ENCODE measurements at regions not wholly inside any gene's neighbourhood (a gene's known extent, or its start where the extent isn't known, plus 50 kb on each side); places are given as distances from the start of the nearest gene placed in this dataset.

GRCh38 chr3:117788506-117788905 lies 1078.9 kb downstream of the TUSC7 start:
- Histone ChIP-seq H3K4me3 (no peak overlapping the region), H3K4me1 (peaks cover 0 to 30% (median 6%) of the 10 kb centered on the region in 4 donors), H3K9me3 (no peaks in the 10 kb centered on the region), H3K36me3 (no peaks in the 10 kb centered on the region), H3K27me3 (no peaks in the 10 kb centered on the region), H3K27ac (no peak overlapping the region)
- no peak for TF ChIP-seq CTCF (IDR thresholded peaks at IDR 0.05)
- no peak for DNase-seq
- intact Hi-C loops (cut with DNase I; ENCODE audit: low total_unique reads): no loop called here

- TF ChIP-seq CTCF (IDR thresholded peaks at IDR 0.05): no peak
- Histone ChIP-seq H3K9me3 (no peaks in the 10 kb centered on the region), H3K36me3 (no peaks in the 10 kb centered on the region), H3K4me1 (peaks cover 0 to 36% (median 6%) of the 10 kb centered on the region in 4 donors), H3K4me3 (no peak overlapping the region), H3K27me3 (no peaks in the 10 kb centered on the region), H3K27ac (no peak overlapping the region)
- no peak for DNase-seq
- intact Hi-C loops (cut with DNase I; ENCODE audit: low total_unique reads): no loop called here
Observed at GRCh38 chr3:117790235-117790987, 1080.8 kb downstream of the TUSC7 start.

GRCh38 chr3:117793622-117794265 lies 1084.2 kb downstream of the TUSC7 start:
- no peaks in the 10 kb centered on the region for H3K9me3 ChIP-seq
- no peak overlapping the region for H3K27ac ChIP-seq
- no peaks in the 10 kb centered on the region for H3K27me3 ChIP-seq
- no peak for DNase-seq
- intact Hi-C loops (cut with DNase I; ENCODE audit: low total_unique reads): no loop called here
- H3K4me3 ChIP-seq: no peak overlapping the region
- no peak for TF ChIP-seq CTCF (IDR thresholded peaks at IDR 0.05)
- H3K36me3 ChIP-seq: no peaks in the 10 kb centered on the region
- H3K4me1 ChIP-seq: peaks cover 0 to 23% (median 0%) of the 10 kb centered on the region in 4 donors

- DNase-seq: no peak
- Histone ChIP-seq H3K27me3 (no peaks in the 10 kb centered on the region), H3K27ac (no peak overlapping the region), H3K4me3 (no peak overlapping the region), H3K9me3 (no peaks in the 10 kb centered on the region), H3K36me3 (no peaks in the 10 kb centered on the region), H3K4me1 (peaks cover 0 to 24% (median 0%) of the 10 kb centered on the region in 4 donors)
- TF ChIP-seq CTCF (IDR thresholded peaks at IDR 0.05): no peak
- intact Hi-C loops (cut with DNase I; ENCODE audit: low total_unique reads): no loop called here
Observed at GRCh38 chr3:117798221-117798620, 1088.6 kb downstream of the TUSC7 start.

GRCh38 chr3:117798687-117799386 lies 1089.3 kb downstream of the TUSC7 start:
- no peak for TF ChIP-seq CTCF (IDR thresholded peaks at IDR 0.05)
- intact Hi-C loops (cut with DNase I; ENCODE audit: low total_unique reads): no loop called here
- no peak for DNase-seq
- Histone ChIP-seq H3K4me3 (no peak overlapping the region), H3K9me3 (no peaks in the 10 kb centered on the region), H3K4me1 (peaks cover 0 to 19% (median 0%) of the 10 kb centered on the region in 4 donors), H3K36me3 (no peaks in the 10 kb centered on the region), H3K27ac (no peak overlapping the region), H3K27me3 (no peaks in the 10 kb centered on the region)
